Mucosa of rectum (tissue), 2 donors: ENCODE measurements at regions not wholly inside any gene's neighbourhood (a gene's known extent, or its start where the extent isn't known, plus 50 kb on each side); places are given as distances from the start of the nearest gene placed in this dataset.

Source experiments
- H3K27ac ChIP-seq, 2 donors: one replicate each; pipeline ENCODE4 v1.7.0; 2013; ENCODE audit warnings: inconsistent platforms in 2 of 2, low read depth in 2 of 2, low read length in 2 of 2
- H3K27me3 ChIP-seq, 2 donors: one replicate each; pipeline ENCODE4 v1.7.0; 2013; ENCODE audit warnings: low read length in 2 of 2; ENCODE audit not compliant: control insufficient read depth in 2 of 2, insufficient read depth in 2 of 2
- H3K36me3 ChIP-seq, 2 donors: one replicate each; pipeline ENCODE4 v1.7.0; 2013; ENCODE audit warnings: low read length in 2 of 2; ENCODE audit not compliant: control insufficient read depth in 2 of 2, insufficient read depth in 2 of 2
- H3K4me1 ChIP-seq, 2 donors: one replicate each; pipeline ENCODE4 v1.7.0; 2013; ENCODE audit warnings: low read length in 2 of 2, mild to moderate bottlenecking in 1 of 2; ENCODE audit not compliant: control insufficient read depth in 2 of 2, insufficient read depth in 2 of 2
- H3K4me3 ChIP-seq, 2 donors: one replicate each; pipeline ENCODE4 v1.7.0; 2013; ENCODE audit warnings: low read length in 2 of 2
- H3K9ac ChIP-seq, 2 donors: one replicate each; pipeline ENCODE4 v1.7.0; 2013; ENCODE audit warnings: low read length in 2 of 2, low read depth in 1 of 2, mild to moderate bottlenecking in 1 of 2
- H3K9me3 ChIP-seq, 2 donors: one replicate each; pipeline ENCODE4 v1.7.0; 2013; ENCODE audit warnings: low read length in 2 of 2; ENCODE audit not compliant: control insufficient read depth in 2 of 2
- donor health status: healthy.
- donor health status: Normal muscosa, but diverticular disease.

GRCh38 chr2:60313470-60314172 lies 239.8 kb downstream of the BCL11A start:
- H3K27ac ChIP-seq = no peak overlapping the region
- H3K27me3 ChIP-seq = no peaks in the 10 kb centered on the region
- H3K9me3 ChIP-seq = no peaks in the 10 kb centered on the region
- H3K4me1 ChIP-seq = no peaks in the 10 kb centered on the region
- H3K9ac ChIP-seq = no peak overlapping the region
- H3K36me3 ChIP-seq = no peaks in the 10 kb centered on the region
- no peak overlapping the region for H3K4me3 ChIP-seq

- no peak overlapping the region for H3K27ac ChIP-seq
- H3K9ac ChIP-seq = no peak overlapping the region
- H3K9me3 ChIP-seq = no peaks in the 10 kb centered on the region
- no peaks in the 10 kb centered on the region for H3K27me3 ChIP-seq
- H3K36me3 ChIP-seq = no peaks in the 10 kb centered on the region
- no peak overlapping the region for H3K4me3 ChIP-seq
- no peaks in the 10 kb centered on the region for H3K4me1 ChIP-seq
These were observed 240.8 kb downstream of the BCL11A start for GRCh38 chr2:60312618-60313017.

GRCh38 chr2:60311524-60311923 lies 241.9 kb downstream of the BCL11A start:
- H3K36me3 ChIP-seq = no peaks in the 10 kb centered on the region
- H3K4me3 ChIP-seq = no peak overlapping the region
- no peaks in the 10 kb centered on the region for H3K27me3 ChIP-seq
- peaks cover under 1 to 4% of the 10 kb centered on the region in 2 donors for H3K4me1 ChIP-seq
- H3K9ac ChIP-seq = no peak overlapping the region
- no peak overlapping the region for H3K27ac ChIP-seq
- no peaks in the 10 kb centered on the region for H3K9me3 ChIP-seq

- Histone ChIP-seq H3K9me3 (no peaks in the 10 kb centered on the region), H3K36me3 (no peaks in the 10 kb centered on the region), H3K27ac (no peak overlapping the region), H3K27me3 (no peaks in the 10 kb centered on the region), H3K4me3 (no peak overlapping the region), H3K9ac (no peak overlapping the region), H3K4me1 (peaks cover 4 to 7% of the 10 kb centered on the region in 2 donors)
These were observed 243.4 kb downstream of the BCL11A start for GRCh38 chr2:60309941-60310660.

GRCh38 chr2:60309336-60309735 lies 244.1 kb downstream of the BCL11A start:
- H3K9ac ChIP-seq = no peak overlapping the region
- H3K27me3 ChIP-seq = no peaks in the 10 kb centered on the region
- H3K36me3 ChIP-seq = no peaks in the 10 kb centered on the region
- H3K27ac ChIP-seq = no peak overlapping the region
- peaks cover 4 to 7% of the 10 kb centered on the region in 2 donors for H3K4me1 ChIP-seq
- no peaks in the 10 kb centered on the region for H3K9me3 ChIP-seq
- H3K4me3 ChIP-seq = no peak overlapping the region

- peak overlapping the region; percentile 56 to 59 for H3K27ac ChIP-seq
- H3K36me3 ChIP-seq = no peaks in the 10 kb centered on the region
- H3K4me1 ChIP-seq = peaks cover 4 to 10% of the 10 kb centered on the region in 2 donors
- H3K4me3 ChIP-seq = no peak overlapping the region
- no peaks in the 10 kb centered on the region for H3K27me3 ChIP-seq
- no peaks in the 10 kb centered on the region for H3K9me3 ChIP-seq
- no peak overlapping the region for H3K9ac ChIP-seq
These were observed 247.1 kb downstream of the BCL11A start for GRCh38 chr2:60306267-60306861.

GRCh38 chr2:60303680-60304079 lies 249.8 kb downstream of the BCL11A start:
- Histone ChIP-seq H3K4me1 (peaks cover 4 to 10% of the 10 kb centered on the region in 2 donors), H3K27ac (no peak overlapping the region), H3K9ac (no peak overlapping the region), H3K36me3 (no peaks in the 10 kb centered on the region), H3K27me3 (no peaks in the 10 kb centered on the region), H3K9me3 (no peaks in the 10 kb centered on the region), H3K4me3 (no peak overlapping the region)

GRCh38 chr2:60302377-60303126 lies 250.9 kb downstream of the BCL11A start:
- Histone ChIP-seq H3K27ac (no peak overlapping the region), H3K9ac (no peak overlapping the region), H3K36me3 (no peaks in the 10 kb centered on the region), H3K27me3 (no peaks in the 10 kb centered on the region), H3K4me3 (no peak overlapping the region), H3K4me1 (peaks cover 8 to 14% of the 10 kb centered on the region in 2 donors), H3K9me3 (no peaks in the 10 kb centered on the region)

GRCh38 chr2:60301726-60302125 lies 251.7 kb downstream of the BCL11A start:
- Histone ChIP-seq H3K27ac (no peak overlapping the region), H3K27me3 (no peaks in the 10 kb centered on the region), H3K9ac (no peak overlapping the region), H3K36me3 (no peaks in the 10 kb centered on the region), H3K4me3 (no peak overlapping the region), H3K4me1 (peaks cover 4 to 14% of the 10 kb centered on the region in 2 donors), H3K9me3 (no peaks in the 10 kb centered on the region)

GRCh38 chr2:60299179-60299578 lies 254.3 kb downstream of the BCL11A start:
- no peak overlapping the region for H3K9ac ChIP-seq
- H3K4me1 ChIP-seq = peaks cover 7% of the 10 kb centered on the region in 2 donors
- no peaks in the 10 kb centered on the region for H3K36me3 ChIP-seq
- H3K4me3 ChIP-seq = no peak overlapping the region
- no peak overlapping the region for H3K27ac ChIP-seq
- H3K9me3 ChIP-seq = no peaks in the 10 kb centered on the region
- H3K27me3 ChIP-seq = no peaks in the 10 kb centered on the region
